GM19452 (cell line): ENCODE measurements at regions not wholly inside any gene's neighbourhood (a gene's known extent, or its start where the extent isn't known, plus 50 kb on each side); places are given as distances from the start of the nearest gene placed in this dataset.

Experiments used
- ATAC-seq: cut with Tn5 transposase; IDR thresholded peaks from one replicate; pipeline ENCODE4 v1.9.1; 2021; ENCODE audit not compliant: unreplicated experiment

DNA sequence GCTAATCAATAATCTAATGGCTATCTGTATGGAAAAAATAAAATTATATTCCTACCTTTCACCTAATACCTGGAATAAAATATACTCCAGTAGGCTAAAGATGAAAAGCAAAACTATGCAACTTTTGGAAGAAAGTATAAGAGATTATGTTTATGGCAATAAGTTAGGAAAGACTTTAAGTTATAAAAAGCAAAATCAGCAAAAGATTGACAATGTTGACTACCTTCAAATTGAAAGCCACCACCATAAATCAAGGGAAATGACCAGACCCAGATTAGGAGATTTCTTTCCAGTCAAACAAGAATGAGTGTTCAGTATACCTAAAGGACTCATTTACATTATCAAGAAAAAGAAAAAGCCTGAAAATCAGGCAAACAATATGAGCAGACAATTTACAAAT lies 159.1 kb upstream of the ZBED5 start:
- no peak for ATAC-seq

GRCh38 chr11:11016068-11016467 lies 158.2 kb upstream of the ZBED5 start:
- ATAC-seq = no peak

GRCh38 chr11:11011617-11012016 lies 153.8 kb upstream of the ZBED5 start:
- ATAC-seq = no peak

DNA sequence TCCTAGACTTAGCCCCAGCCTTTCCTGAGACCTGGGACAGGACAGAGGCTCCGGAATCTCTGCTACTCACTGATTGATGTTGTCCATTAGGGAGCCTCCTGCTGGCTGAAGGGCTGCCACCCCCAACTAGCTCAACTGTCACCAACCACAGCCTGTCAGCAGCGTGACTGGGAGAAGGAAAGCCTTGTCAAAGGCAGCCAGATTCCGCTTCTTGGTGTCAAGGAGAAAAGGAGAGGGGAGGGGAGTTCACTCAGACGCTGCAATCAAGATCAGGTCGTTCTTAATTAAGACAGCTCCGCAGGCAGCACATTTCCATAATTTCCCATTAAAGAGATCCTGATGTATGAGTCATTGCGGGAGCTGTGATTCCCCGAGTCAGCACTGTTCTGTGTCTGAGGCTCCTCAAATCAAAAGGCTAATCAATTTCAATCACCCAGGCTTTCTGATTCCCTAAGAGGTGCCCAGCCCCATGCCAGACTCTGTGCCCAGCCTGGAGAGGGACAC lies 152.8 kb upstream of the ZBED5 start:
- ATAC-seq = no peak

GRCh38 chr11:11009179-11009578 lies 151.3 kb upstream of the ZBED5 start:
- no peak for ATAC-seq

GRCh38 chr11:11004069-11004468 lies 146.2 kb upstream of the ZBED5 start:
- no peak for ATAC-seq

- ATAC-seq = no peak
Measured at GRCh38 chr11:11003226-11003625, 145.4 kb upstream of the ZBED5 start.

- ATAC-seq = no peak
Measured at GRCh38 chr11:11000579-11001283, 142.9 kb upstream of the ZBED5 start.

DNA sequence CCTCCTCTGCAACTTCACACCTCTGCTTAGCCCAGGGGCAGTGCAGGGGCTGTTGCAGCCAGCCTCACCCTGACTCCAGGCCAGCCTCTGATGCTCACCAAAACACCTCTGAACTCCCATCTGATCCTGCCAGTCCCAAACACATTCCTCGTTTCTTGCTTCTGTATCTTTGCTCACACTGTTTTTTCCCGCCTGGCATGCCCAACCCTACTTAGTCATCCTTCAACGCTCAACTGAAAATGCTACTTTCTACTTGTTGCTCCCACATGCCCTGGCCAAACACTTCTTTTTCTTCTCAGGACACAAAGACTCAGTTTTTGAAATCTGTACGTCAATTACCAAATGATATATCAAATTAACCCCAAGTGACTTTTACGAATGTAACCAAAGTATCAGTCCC lies 140.8 kb upstream of the ZBED5 start:
- ATAC-seq = no peak

GRCh38 chr11:10996678-10997077 lies 138.8 kb upstream of the ZBED5 start:
- no peak for ATAC-seq

DNA sequence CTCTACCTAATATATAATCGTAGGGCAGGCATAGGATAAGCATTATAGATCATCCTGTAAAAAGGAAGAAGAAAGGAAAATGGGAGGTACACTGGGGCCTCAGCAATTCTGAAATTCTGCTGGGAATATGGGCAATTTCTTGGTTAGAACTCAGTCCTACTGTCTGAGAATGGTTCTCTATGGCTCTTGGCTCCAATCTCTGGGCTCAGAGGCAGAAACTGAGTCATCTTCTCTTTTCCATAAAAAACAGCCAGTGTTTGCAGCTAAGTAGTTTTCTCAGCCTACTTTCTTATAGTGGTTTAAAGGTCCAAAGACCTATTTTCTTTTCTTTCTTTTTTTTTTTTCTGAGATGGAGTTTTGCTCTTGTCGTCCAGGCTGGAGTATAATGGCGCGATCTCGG lies 135.8 kb upstream of the ZBED5 start:
- ATAC-seq = no peak

DNA sequence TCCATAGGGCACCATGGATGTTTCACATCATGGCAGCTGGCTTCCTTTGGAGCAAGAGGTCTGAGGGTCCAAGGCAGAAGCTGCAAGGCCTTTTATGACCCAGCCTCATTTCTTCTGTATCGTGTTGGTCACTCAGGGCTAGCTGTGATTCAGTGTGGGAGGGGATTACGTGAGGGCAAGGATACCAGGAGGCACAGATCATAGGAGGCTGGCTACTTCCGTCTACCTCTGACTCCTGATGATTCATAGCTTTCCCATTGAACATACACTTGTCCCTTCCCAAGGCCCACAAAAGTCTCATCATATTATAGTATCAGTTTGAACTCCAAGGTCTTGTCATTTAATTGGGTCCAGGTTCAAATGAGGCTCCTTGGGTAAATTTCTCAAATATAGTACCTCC lies 135.3 kb upstream of the ZBED5 start:
- ATAC-seq = no peak

DNA sequence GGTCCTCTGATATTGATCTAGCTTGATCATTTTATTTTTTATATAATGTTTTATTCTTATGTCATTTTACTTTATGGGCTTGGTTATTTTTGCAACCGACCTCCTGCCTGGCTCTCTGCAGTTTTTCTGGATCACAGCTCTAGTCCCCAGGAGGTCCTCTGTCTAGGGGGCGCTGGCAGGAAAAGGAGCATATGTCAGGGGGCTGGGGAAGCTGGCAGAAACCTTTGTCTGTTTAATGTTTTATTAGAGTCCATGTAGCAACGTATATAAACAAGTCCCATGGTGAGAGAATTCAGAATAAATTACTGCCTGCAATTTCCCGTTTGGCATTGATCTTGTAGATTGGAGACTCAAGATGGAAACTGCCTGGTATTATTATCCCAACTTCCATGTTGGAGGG lies 133.5 kb upstream of the ZBED5 start:
- no peak for ATAC-seq

DNA sequence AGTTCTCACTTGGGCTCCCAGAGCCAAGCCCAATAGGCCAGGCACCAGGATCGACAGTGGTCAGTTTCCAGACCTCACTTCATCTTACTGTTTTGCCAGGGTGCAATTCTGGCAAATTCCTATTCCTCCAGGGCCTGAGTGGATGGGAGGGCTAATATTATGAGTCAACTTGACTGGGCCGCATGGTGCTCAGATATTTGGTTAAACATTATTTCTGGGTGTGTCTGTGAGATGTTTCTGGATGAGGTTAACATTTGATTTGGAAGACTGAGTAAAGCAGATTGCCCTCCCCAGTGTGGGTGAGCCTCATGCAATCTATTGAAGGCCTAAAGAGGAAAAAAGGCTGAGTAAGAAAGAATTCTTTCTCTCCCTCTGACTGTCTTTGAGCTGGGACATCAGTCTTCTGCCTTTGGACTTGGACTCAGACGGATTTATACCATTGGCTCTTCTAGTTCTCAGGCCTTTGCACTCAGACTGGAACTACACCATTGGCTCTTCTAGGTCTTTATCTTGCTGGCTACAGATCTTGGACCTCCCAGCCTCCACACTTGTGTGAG lies 132.9 kb upstream of the ZBED5 start:
- no peak for ATAC-seq

GRCh38 chr11:10990160-10990559 lies 132.3 kb upstream of the ZBED5 start:
- ATAC-seq = no peak

DNA sequence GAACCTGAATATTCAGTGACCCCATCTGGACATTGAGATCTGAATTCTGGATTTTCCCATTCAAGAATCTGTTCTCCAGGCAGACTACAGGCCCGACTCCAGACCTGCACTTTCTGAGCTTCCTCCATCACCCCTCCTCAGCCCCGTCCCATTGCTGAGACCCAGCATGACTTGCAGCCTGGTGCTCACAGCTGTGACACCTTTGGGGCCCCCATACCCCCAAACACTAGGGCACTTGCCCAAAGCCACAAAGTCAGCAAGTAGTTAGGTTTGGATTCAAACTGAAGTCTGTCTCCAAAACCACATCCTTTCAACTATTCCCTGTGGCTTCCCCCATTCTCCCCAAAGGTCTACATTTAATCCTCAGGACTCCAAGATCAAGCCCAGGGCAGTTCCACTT lies 128.2 kb upstream of the ZBED5 start:
- ATAC-seq = no peak

DNA sequence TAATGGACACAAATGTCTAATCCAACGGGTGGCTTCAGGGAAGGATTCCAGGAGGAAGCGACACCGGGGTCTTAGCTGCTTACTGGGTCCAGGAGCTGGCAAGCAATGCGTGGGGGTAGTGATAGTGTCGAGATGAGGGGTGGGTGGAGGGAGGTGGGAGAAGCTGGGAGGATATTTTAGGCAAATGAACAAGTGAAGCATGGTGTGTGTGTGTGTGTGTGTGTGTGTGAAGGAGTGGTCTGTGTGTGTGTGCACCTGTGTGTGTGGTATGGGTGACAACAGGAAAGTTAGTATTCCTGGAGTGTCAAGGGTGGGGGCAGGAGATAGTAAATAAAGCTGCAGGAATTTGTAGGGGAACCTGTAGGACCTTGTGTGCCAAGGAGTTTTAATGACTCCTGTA lies 126.9 kb upstream of the ZBED5 start:
- no peak for ATAC-seq

DNA sequence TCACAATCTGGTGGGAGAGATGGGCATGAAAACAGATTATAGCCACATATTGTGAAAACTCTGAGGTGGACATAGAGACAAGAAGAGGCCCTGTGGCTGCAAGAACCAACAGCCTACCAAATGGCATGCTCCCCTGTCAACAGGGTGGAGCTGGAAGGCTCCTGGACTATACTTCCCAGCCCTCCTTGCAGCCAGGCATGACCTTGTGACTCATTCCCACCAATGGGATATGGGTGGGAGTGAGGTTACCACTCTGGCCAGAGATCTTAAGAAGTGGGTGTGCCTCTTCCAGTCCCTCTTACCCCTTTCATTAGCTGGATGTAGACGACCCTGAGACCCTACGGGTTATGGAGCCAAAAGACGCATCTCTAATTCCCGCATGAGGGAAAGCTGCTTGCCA lies 126.4 kb upstream of the ZBED5 start:
- ATAC-seq = no peak

- ATAC-seq = no peak
Measured at GRCh38 chr11:10982704-10983510, 125.1 kb upstream of the ZBED5 start.

- ATAC-seq = no peak
Measured at GRCh38 chr11:10979529-10979928, 121.7 kb upstream of the ZBED5 start.

GRCh38 chr11:10978198-10978597 lies 120.3 kb upstream of the ZBED5 start:
- no peak for ATAC-seq

- no peak for ATAC-seq
Measured at GRCh38 chr11:10975287-10975721, 117.5 kb upstream of the ZBED5 start.
